HCT116 (cell line): ENCODE measurements at regions not wholly inside any gene's neighbourhood (a gene's known extent, or its start where the extent isn't known, plus 50 kb on each side); places are given as distances from the start of the nearest gene placed in this dataset.

Source experiments
- ATAC-seq: fragments of 200-7000 bp; cut with Tn5 transposase; 2 replicates; pipeline ENCODE4 v1.9.1; 2020; ENCODE audit warnings: mild to moderate bottlenecking, moderate library complexity
- BruUV-seq: library from RNA; stranded (reverse); fragments of 400-500 nt; replicated peaks from 2 replicates; lab custom pipeline; 2021; lab: Mats Ljungman, UMichigan
- CTCF ChIA-PET: fragments of 300-600 bp; sonication (Branson Sonifier 250); formaldehyde crosslinking; loops from one replicate; lab custom pipeline; 2021; ENCODE audit warnings: antibody characterized with exemption; lab: Charles Lee
- POLR2A ChIA-PET: fragments of 300-600, 350-600 bp; sonication (Branson Sonifier 250); formaldehyde crosslinking; loops from one replicate; lab custom pipeline; 2021; ENCODE audit warnings: antibody characterized with exemption; lab: Charles Lee
- RAD21 ChIA-PET, 2 experiments: fragments of 300-600 bp; sonication (Branson Sonifier 250); formaldehyde crosslinking; loops; one replicate each; lab custom pipeline; 2023; ENCODE audit warnings: low total read pairs in 2 of 2; ENCODE audit not compliant: uncharacterized antibody in 2 of 2, unreplicated experiment in 2 of 2, low non-redundant PET in 1 of 2; lab: Charles Lee
- DNase-seq: peaks from one replicate; pipeline ENCODE4 v3.0.0-alpha.2; 2010; ENCODE audit warnings: low read depth, low spot score
- H2AFZ ChIP-seq: fragments of 200-600 bp; shearing (Covaris generic), sonication (generic); 2 replicates; pipeline ENCODE4 v1.6.1; 2017; ENCODE audit warnings: low read depth, mixed run types, mixed read lengths, antibody characterized with exemption, low read length; ENCODE audit not compliant: poor library complexity, severe bottlenecking
- H3K27ac ChIP-seq: 2 replicates; pipeline ENCODE4 v1.5.1; 2012; ENCODE audit warnings: low read depth, low read length
- H3K27me3 ChIP-seq: fragments of 200-600 bp; sonication (generic); 2 replicates; pipeline ENCODE4 v1.6.1; 2016; ENCODE audit warnings: mixed run types, low read length, mixed read lengths; ENCODE audit not compliant: insufficient read depth
- H3K36me3 ChIP-seq, 2 experiments: fragments of 200-500 bp in 1 of 2; fragments of 200-600 bp in 1 of 2; sonication (Bioruptor generic) in 1 of 2; sonication (generic) in 1 of 2; 2 replicates each; pipeline versions ENCODE4 v1.5.1 to v1.6.1; 2014 to 2016; ENCODE audit warnings: low read length in 2 of 2, inconsistent platforms in 1 of 2, mixed read lengths in 1 of 2, mixed run types in 1 of 2; ENCODE audit not compliant: insufficient read depth in 2 of 2, control insufficient read depth in 1 of 2
- H3K4me1 ChIP-seq, 2 experiments: fragments of 200-600 bp in 1 of 2; sonication (generic) in 1 of 2; 2 replicates each; pipeline versions ENCODE4 v1.5.1 to v1.6.1; 2012 to 2017; ENCODE audit warnings: low read length in 2 of 2, inconsistent platforms in 1 of 2, mild to moderate bottlenecking in 1 of 2, mixed read lengths in 1 of 2, mixed run types in 1 of 2, moderate library complexity in 1 of 2; ENCODE audit not compliant: insufficient read depth in 2 of 2, control insufficient read depth in 1 of 2
- H3K4me2 ChIP-seq: fragments of 200-600 bp; sonication (generic); 2 replicates; pipeline ENCODE4 v1.6.1; 2017; ENCODE audit warnings: mixed run types, low read length, mixed read lengths
- H3K4me3 ChIP-seq, 2 experiments: fragments of 200-600 bp in 1 of 2; sonication (generic) in 1 of 2; replicated peaks in 1 of 2; 2 replicates each; pipeline ENCODE4 v1.5.1; 2011 to 2016; ENCODE audit warnings: low read length in 2 of 2, control low read depth in 1 of 2, low read depth in 1 of 2, mild to moderate bottlenecking in 1 of 2, mixed read lengths in 1 of 2, mixed run types in 1 of 2
- H3K79me2 ChIP-seq: fragments of 200-600 bp; sonication (generic); 2 replicates; pipeline ENCODE4 v1.6.1; 2017; ENCODE audit warnings: mild to moderate bottlenecking, mixed run types, low read length, moderate library complexity, mixed read lengths; ENCODE audit not compliant: insufficient read depth
- H3K9ac ChIP-seq: fragments of 200-600 bp; sonication (generic); 2 replicates; pipeline ENCODE4 v1.6.1; 2016; ENCODE audit warnings: low read length, mixed read lengths
- H3K9me2 ChIP-seq: fragments of 200-600 bp; sonication (generic), shearing (Covaris generic); 2 replicates; pipeline ENCODE4 v1.6.1; 2017; ENCODE audit warnings: mixed run types, mild to moderate bottlenecking, moderate library complexity; ENCODE audit not compliant: insufficient read depth
- H3K9me3 ChIP-seq, 2 experiments: fragments of 200-500 bp in 1 of 2; fragments of 200-600 bp in 1 of 2; sonication (Bioruptor generic) in 1 of 2; sonication (generic) in 1 of 2; 2 replicates each; pipeline ENCODE4 v1.6.1; 2014 to 2017; ENCODE audit warnings: low read length in 2 of 2, mixed read lengths in 2 of 2, inconsistent platforms in 1 of 2, low read depth in 1 of 2, mild to moderate bottlenecking in 1 of 2, mixed run types in 1 of 2, moderate library complexity in 1 of 2; ENCODE audit not compliant: control insufficient read depth in 1 of 2, insufficient read depth in 1 of 2
- H4K20me1 ChIP-seq: fragments of 200-600 bp; sonication (generic), shearing (Covaris generic); 2 replicates; pipeline ENCODE4 v1.6.1; 2017; ENCODE audit warnings: mixed run types, mild to moderate bottlenecking, moderate library complexity; ENCODE audit not compliant: insufficient read depth
- ATF3 ChIP-seq: IDR thresholded peaks from 2 replicates; pipeline ENCODE4 v1.6.1; 2012
- CBX3 ChIP-seq: IDR thresholded peaks from 2 replicates; pipeline ENCODE4 v1.6.1; 2012; ENCODE audit warnings: low read depth
- CEBPB ChIP-seq: IDR thresholded peaks from 2 replicates; pipeline ENCODE4 v1.6.1; 2012; ENCODE audit warnings: low read depth
- EGR1 ChIP-seq: IDR thresholded peaks from 2 replicates; pipeline ENCODE4 v1.6.1; 2012; ENCODE audit warnings: low read depth
- ELF1 ChIP-seq: IDR thresholded peaks from 2 replicates; pipeline ENCODE4 v1.6.1; 2012; ENCODE audit warnings: low read depth, borderline replicate concordance
- MAX ChIP-seq: IDR thresholded peaks from 2 replicates; pipeline ENCODE4 v1.6.1; 2012
- POLR2A ChIP-seq: IDR thresholded peaks from 2 replicates; pipeline ENCODE4 v1.7.0; 2011; ENCODE audit warnings: borderline replicate concordance; ENCODE audit not compliant: insufficient read depth, insufficient read length; ENCODE audit errors: extremely low read depth
- POLR2AphosphoS5 ChIP-seq: IDR thresholded peaks from 2 replicates; pipeline ENCODE4 v1.6.1; 2011; ENCODE audit warnings: mild to moderate bottlenecking, low read depth, low read length, moderate library complexity
- RAD21 ChIP-seq: IDR thresholded peaks from 2 replicates; pipeline ENCODE4 v1.6.1; 2012; ENCODE audit warnings: low read depth, mild to moderate bottlenecking
- REST ChIP-seq: IDR thresholded peaks from 2 replicates; pipeline ENCODE4 v1.6.1; 2012; ENCODE audit warnings: low read depth
- SIN3A ChIP-seq: IDR thresholded peaks from 2 replicates; pipeline ENCODE4 v1.6.1; 2012; ENCODE audit warnings: low read depth
- SP1 ChIP-seq: IDR thresholded peaks from 2 replicates; pipeline ENCODE4 v1.6.1; 2012; ENCODE audit warnings: low read depth
- TCF7L2 ChIP-seq: IDR thresholded peaks from 2 replicates; pipeline ENCODE4 v1.7.0; 2011; ENCODE audit warnings: borderline replicate concordance, inconsistent platforms; ENCODE audit not compliant: insufficient read depth, insufficient read length; ENCODE audit errors: extremely low read depth
- ZBTB33 ChIP-seq: IDR thresholded peaks from 2 replicates; pipeline ENCODE4 v1.6.1; 2011; ENCODE audit warnings: mild to moderate bottlenecking, low read length, moderate library complexity; ENCODE audit not compliant: insufficient replicate concordance; ENCODE audit errors: extremely low read depth
- ZFX ChIP-seq: fragments of 450-650 bp; IDR thresholded peaks from 2 replicates; pipeline ENCODE4 v1.6.1; 2017
- intact Hi-C: fragments of 100-400 bp; cut with micrococcal nuclease; formaldehyde crosslinking; loops from 2 replicates; pipeline ENCODE4 v1.10.0; 2022

GRCh38 chr3:115520651-115521245 is 102.6 kb upstream of the GAP43 start (continued):
- TF ChIP-seq REST (no peak), ZFX (no peak), POLR2AphosphoS5 (no peak), ZBTB33 (no peak), RAD21 (no peak), CEBPB (no peak)
- TF ChIP-seq, all 23 proteins: peak for 0

GRCh38 chr3:115523458-115523857 is 99.9 kb upstream of the GAP43 start:
- no TSS peak for BruUV-seq
- H3K4me2 ChIP-seq, result no peak overlapping the region
- H3K27me3 ChIP-seq, result no peaks in the 10 kb centered on the region
- H2AFZ ChIP-seq, result no peak overlapping the region
- no peaks in the 10 kb centered on the region for H3K9me3 ChIP-seq
- ATAC-seq, result no peak
- no peaks in the 10 kb centered on the region for H3K79me2 ChIP-seq
- CTCF ChIA-PET, result no interaction called here
- no peak overlapping the region for H3K4me3 ChIP-seq
- intact Hi-C loops, result no loop called here
- RAD21 ChIA-PET, result no interaction called here
- no peak overlapping the region for H3K9ac ChIP-seq
- H3K9me2 ChIP-seq, result no peaks in the 10 kb centered on the region
- POLR2A ChIA-PET, result no interaction called here
- no peak overlapping the region for H3K27ac ChIP-seq
- H3K36me3 ChIP-seq, result no peaks in the 10 kb centered on the region
- no peak for DNase-seq
- no peaks in the 10 kb centered on the region for H4K20me1 ChIP-seq
- peaks cover 0 to 3% of the 10 kb centered on the region in 2 experiments; a peak in 3 of 4 replicates for H3K4me1 ChIP-seq
- TF ChIP-seq SIN3A (no peak), CEBPB (no peak), SP1 (no peak), ELF1 (no peak), ATF3 (no peak), EGR1 (no peak), TCF7L2 (no peak), ZBTB33 (no peak), POLR2A (no peak), CBX3 (no peak), MAX (no peak)
